HS-5 (cell line): ENCODE measurements at regions not wholly inside any gene's neighbourhood (a gene's known extent, or its start where the extent isn't known, plus 50 kb on each side); places are given as distances from the start of the nearest gene placed in this dataset.
A peak's percentile ranks its signal among the peaks of the same experiment; 100 is the strongest.

Source experiments
- DNase-seq: peaks from one replicate; pipeline ENCODE4 v3.0.0-alpha.2; 2012; ENCODE audit warnings: low read depth

DNA sequence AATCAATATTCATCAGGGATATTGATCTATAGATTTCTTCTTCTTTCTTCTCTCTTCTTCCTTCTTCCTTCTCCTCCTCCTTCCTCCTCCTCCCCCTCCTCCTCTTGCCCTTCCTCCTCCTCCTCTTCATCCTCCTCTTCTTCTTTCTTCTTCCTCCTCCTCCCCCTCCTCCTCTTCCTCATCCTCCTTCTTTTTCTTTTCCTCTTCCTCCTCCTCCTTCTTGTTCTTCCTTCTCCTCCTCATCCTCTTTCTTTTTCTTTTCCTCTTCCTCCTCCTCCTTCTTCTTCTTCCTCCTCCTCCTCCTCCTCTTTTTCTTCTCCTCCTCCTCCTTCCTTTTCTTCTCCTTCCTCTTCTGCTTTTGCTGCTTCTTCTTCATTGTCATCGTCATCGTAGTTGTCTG lies 52.4 kb upstream of the SERINC1 start:
- no peak for DNase-seq

- DNase-seq, result peak; percentile 31
Measured at GRCh38 chr6:122530440-122531046, 58.9 kb upstream of the SERINC1 start.

DNA sequence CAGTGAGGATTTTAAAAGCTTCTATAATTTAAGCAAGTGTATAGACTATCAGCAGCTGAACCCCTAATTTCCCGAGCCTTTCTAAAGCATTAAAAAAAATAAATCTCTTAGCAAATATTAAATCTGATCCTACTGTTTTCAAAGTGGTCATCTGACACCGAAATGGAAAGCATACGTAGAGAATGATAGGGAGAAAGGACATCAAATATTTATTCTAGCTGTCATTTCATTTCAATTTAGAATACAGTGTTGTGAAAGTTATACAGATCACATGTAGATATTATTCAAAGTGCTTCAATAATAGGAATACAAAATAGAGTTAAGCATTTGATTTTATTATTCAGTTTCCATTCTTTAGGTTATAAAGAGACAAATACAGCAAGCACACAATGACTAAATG lies 61.9 kb upstream of the PKIB start:
- DNase-seq, result no peak

- DNase-seq, result no peak
Measured at GRCh38 chr6:122548820-122549219, 61.4 kb upstream of the PKIB start.

- DNase-seq, result no peak
Measured at GRCh38 chr6:122553697-122554096, 56.5 kb upstream of the PKIB start.

GRCh38 chr6:122555561-122555960 lies 54.6 kb upstream of the PKIB start:
- no peak for DNase-seq

- DNase-seq, result no peak
Measured at GRCh38 chr6:122558080-122558479, 52.1 kb upstream of the PKIB start.
